ENCODE measurements at regions not wholly inside any gene's neighbourhood (a gene's known extent, or its start where the extent isn't known, plus 50 kb on each side); places are given as distances from the start of the nearest gene placed in this dataset.

- DNase-seq (ENCODE audit: low spot score): no peak
These were observed 61.0 kb downstream of the MRGPRX1 start for GRCh38 chr11:18878211-18878610.

- DNase-seq (ENCODE audit: low spot score): no peak
These were observed 73.3 kb downstream of the MRGPRX1 start for GRCh38 chr11:18865951-18866350.

- DNase-seq (ENCODE audit: low spot score): no peak
These were observed 73.7 kb upstream of the PTPN5 start for GRCh38 chr11:18865261-18865660.

- no peak for DNase-seq (ENCODE audit: low spot score)
These were observed 61.6 kb upstream of the PTPN5 start for GRCh38 chr11:18853086-18853720.

- no peak for DNase-seq (ENCODE audit: low spot score)
These were observed 57.8 kb upstream of the PTPN5 start for GRCh38 chr11:18849406-18849805.

GRCh38 chr11:18844753-18845367 is 53.3 kb upstream of the PTPN5 start:
- DNase-seq (ENCODE audit: low spot score): peak; percentile 5

All from pons (tissue), 1 donor.